Panc1 (cell line): ENCODE measurements at regions not wholly inside any gene's neighbourhood (a gene's known extent, or its start where the extent isn't known, plus 50 kb on each side); places are given as distances from the start of the nearest gene placed in this dataset.

Experiments
- ATAC-seq: fragments of 200-7000 bp; cut with Tn5 transposase; 2 replicates; pipeline ENCODE4 v1.9.1; 2020; ENCODE audit warnings: mild to moderate bottlenecking, moderate library complexity
- BruUV-seq: library from RNA; stranded (reverse); fragments of 400-500 nt; replicated peaks from 2 replicates; lab custom pipeline; 2021; lab: Mats Ljungman, UMichigan
- CTCF ChIA-PET: fragments of 300-600 bp; sonication (Branson Sonifier 250); formaldehyde crosslinking; loops from one replicate; lab custom pipeline; 2022; ENCODE audit warnings: antibody characterized with exemption; lab: Charles Lee
- POLR2A ChIA-PET: fragments of 300-600 bp; sonication (Branson Sonifier 250); formaldehyde crosslinking; loops from one replicate; lab custom pipeline; 2022; ENCODE audit warnings: antibody characterized with exemption; lab: Charles Lee
- DNase-seq: peaks from one replicate; pipeline ENCODE4 v3.0.0-alpha.2; 2010; ENCODE audit warnings: low read depth, low spot score
- H3K27ac ChIP-seq: 2 replicates; pipeline ENCODE4 v1.5.1; 2011; ENCODE audit warnings: mild to moderate bottlenecking, low read length, inconsistent platforms
- H3K27me3 ChIP-seq: fragments of 200-500 bp; sonication (Bioruptor generic); 2 replicates; pipeline ENCODE4 v1.6.0; 2014; ENCODE audit warnings: low read length, inconsistent platforms; ENCODE audit not compliant: control insufficient read depth, insufficient read depth
- H3K36me3 ChIP-seq: fragments of 200-500 bp; sonication (Bioruptor generic); 2 replicates; pipeline ENCODE4 v1.5.1; 2014; ENCODE audit warnings: inconsistent platforms, mild to moderate bottlenecking, low read length, moderate library complexity; ENCODE audit not compliant: control insufficient read depth, insufficient read depth
- H3K4me1 ChIP-seq: 2 replicates; pipeline ENCODE4 v1.5.1; 2011; ENCODE audit warnings: inconsistent platforms, mild to moderate bottlenecking, low read length, moderate library complexity; ENCODE audit not compliant: control insufficient read depth, insufficient read depth
- H3K4me3 ChIP-seq, 2 experiments: 2 replicates each; pipeline ENCODE4 v1.5.1; 2011 to 2012; ENCODE audit warnings: low read depth in 2 of 2, low read length in 2 of 2, mild to moderate bottlenecking in 2 of 2, inconsistent platforms in 1 of 2, moderate library complexity in 1 of 2
- H3K9me3 ChIP-seq: fragments of 200-500 bp; sonication (Bioruptor generic); 2 replicates; pipeline ENCODE4 v1.5.1; 2014; ENCODE audit warnings: low read depth, mild to moderate bottlenecking, inconsistent platforms, low read length, moderate library complexity; ENCODE audit not compliant: control insufficient read depth, insufficient read depth
- CTCF ChIP-seq: fragments of 450-650 bp; IDR thresholded peaks from 2 replicates; pipeline ENCODE4 v1.5.1; 2017; ENCODE audit warnings: mild to moderate bottlenecking
- POLR2AphosphoS5 ChIP-seq: IDR thresholded peaks from 2 replicates; pipeline ENCODE4 v1.6.1; 2012; ENCODE audit warnings: mild to moderate bottlenecking, low read depth, low read length, moderate library complexity
- REST ChIP-seq, 2 experiments: IDR thresholded peaks; 2 replicates each; pipeline ENCODE4 v1.6.1; 2011 to 2012; ENCODE audit warnings: low read depth in 2 of 2, control low read depth in 1 of 2, low read length in 1 of 2, mild to moderate bottlenecking in 1 of 2, moderate library complexity in 1 of 2; ENCODE audit not compliant: insufficient read depth in 1 of 2
- SIN3A ChIP-seq: IDR thresholded peaks from 2 replicates; pipeline ENCODE4 v1.6.1; 2012; ENCODE audit warnings: low read depth, mild to moderate bottlenecking, low read length, moderate library complexity, borderline replicate concordance; ENCODE audit not compliant: insufficient read depth
- TCF7L2 ChIP-seq: IDR thresholded peaks from 2 replicates; pipeline ENCODE4 v1.6.1; 2011; ENCODE audit warnings: mild to moderate bottlenecking, low read depth, low read length, inconsistent platforms
- in situ Hi-C: cut with HindIII; loops from 2 replicates; pipeline ENCODE4 v1.10.0; 2016; ENCODE audit warnings: low sequenced_read_pairs, low pct_unique_long_range_greater_than_20kb
- intact Hi-C: fragments of 100-400 bp; cut with micrococcal nuclease; formaldehyde crosslinking; loops from one replicate; pipeline ENCODE4 v1.10.0; 2022; ENCODE audit not compliant: unreplicated experiment

DNA sequence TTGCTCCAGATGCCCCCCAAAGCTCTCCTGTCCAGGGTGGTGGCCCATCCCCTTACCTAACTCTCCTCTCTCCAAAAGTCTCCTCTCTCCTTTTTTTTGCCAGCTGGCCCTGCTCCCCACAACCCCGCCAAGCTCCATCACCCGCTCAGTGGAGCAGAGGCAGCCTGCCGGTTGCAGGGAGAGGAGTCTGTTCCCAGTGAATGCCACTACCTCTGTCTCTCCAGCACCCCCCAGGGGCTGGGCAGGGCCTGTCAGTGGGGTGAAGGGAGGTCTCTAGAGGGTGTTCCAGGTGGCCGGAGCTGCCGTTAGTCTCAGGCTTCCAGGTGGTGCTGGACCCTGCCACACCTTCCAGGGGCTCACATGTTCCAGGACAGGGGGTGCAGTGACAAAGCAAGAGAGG lies 387.0 kb downstream of the CTTN start:
- no TSS peak for BruUV-seq
- peaks cover 9% of the 10 kb centered on the region; the same call in 1 of the 2 replicates for H3K4me1 ChIP-seq
- no peak overlapping the region for H3K27ac ChIP-seq
- intact Hi-C loops: no loop called here
- no peak for TF ChIP-seq SIN3A
- no peak for TF ChIP-seq TCF7L2
- TF ChIP-seq POLR2AphosphoS5: no peak
- TF ChIP-seq REST (IDR thresholded peaks at IDR 0.05; ENCODE audit: insufficient read depth in 1 of 2, low read depth in 2 of 2, low read length in 1 of 2): no peak
- TF ChIP-seq CTCF: no peak
- no peaks in the 10 kb centered on the region; the same call in 1 of the 2 replicates for H3K9me3 ChIP-seq
- POLR2A ChIA-PET: no interaction called here
- H3K4me3 ChIP-seq: no peak overlapping the region
- CTCF ChIA-PET: no interaction called here
- no peaks in the 10 kb centered on the region for H3K27me3 ChIP-seq
- no peaks in the 10 kb centered on the region for H3K36me3 ChIP-seq
- DNase-seq (no peak), ATAC-seq (no peak)
- in situ Hi-C loops: no loop called here

DNA sequence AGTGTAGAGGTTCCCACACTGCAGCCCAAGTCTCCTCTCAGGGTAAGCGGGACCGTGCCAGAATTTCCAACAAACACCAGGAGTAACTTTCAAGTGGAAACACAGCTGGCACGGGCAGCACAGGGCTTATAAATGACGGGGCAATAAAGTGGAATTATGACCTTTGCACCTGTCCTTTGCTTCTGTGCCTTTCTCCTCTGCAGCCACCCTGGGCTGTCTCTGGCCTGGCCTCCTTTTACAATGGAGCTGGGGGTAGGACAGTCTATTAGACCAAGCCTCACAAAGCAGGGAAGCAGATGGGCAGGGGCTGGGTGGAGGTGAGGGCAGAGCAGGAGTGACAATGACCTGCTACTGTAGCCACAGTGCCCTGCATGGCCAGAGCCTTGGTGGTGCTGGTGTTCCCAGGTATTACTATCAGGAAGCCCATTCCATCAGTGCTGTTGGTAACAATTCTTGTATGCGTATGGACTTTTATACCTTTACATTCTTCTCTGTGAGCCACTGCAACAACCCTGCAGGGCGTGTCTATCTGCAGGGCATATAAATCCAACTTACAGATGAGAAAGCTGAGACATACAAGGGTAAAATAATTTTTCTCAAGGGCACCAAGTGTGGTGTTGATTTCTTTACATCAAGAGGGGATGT lies 387.8 kb downstream of the CTTN start:
- H3K4me3 ChIP-seq: no peak overlapping the region
- peaks cover 9% of the 10 kb centered on the region; the same call in 1 of the 2 replicates for H3K4me1 ChIP-seq
- ChIA-PET POLR2A (no interaction called here), CTCF (no interaction called here)
- ATAC-seq (no peak), DNase-seq (no peak)
- H3K27me3 ChIP-seq: no peaks in the 10 kb centered on the region
- H3K9me3 ChIP-seq: no peaks in the 10 kb centered on the region; the same call in 1 of the 2 replicates
- H3K36me3 ChIP-seq: no peaks in the 10 kb centered on the region
- in situ Hi-C loops (no loop called here), intact Hi-C loops (no loop called here)
- BruUV-seq: no TSS peak
- TF ChIP-seq POLR2AphosphoS5 (no peak), SIN3A (no peak), TCF7L2 (no peak), CTCF (no peak), REST (IDR thresholded peaks at IDR 0.05; ENCODE audit: insufficient read depth in 1 of 2, low read depth in 2 of 2, low read length in 1 of 2) (no peak)
- no peak overlapping the region for H3K27ac ChIP-seq
